HG03097 (cell line): ENCODE measurements at regions not wholly inside any gene's neighbourhood (a gene's known extent, or its start where the extent isn't known, plus 50 kb on each side); places are given as distances from the start of the nearest gene placed in this dataset.
A peak's percentile ranks its signal among the peaks of the same experiment; 100 is the strongest.

Experiments used
- ATAC-seq: cut with Tn5 transposase; IDR thresholded peaks from one replicate; pipeline ENCODE4 v1.9.1; 2021; ENCODE audit not compliant: unreplicated experiment, low FRiP score

- no peak for ATAC-seq
Observed at GRCh38 chr3:181660337-181660736, 51.4 kb upstream of the SOX2 start.

- no peak for ATAC-seq
Observed at GRCh38 chr3:181637456-181637855, 74.3 kb upstream of the SOX2 start.

- ATAC-seq, result no peak
Observed at GRCh38 chr3:181637056-181637455, 74.7 kb upstream of the SOX2 start.

- no peak for ATAC-seq
Observed at GRCh38 chr3:181635141-181635540, 76.6 kb upstream of the SOX2 start.

- no peak for ATAC-seq
Observed at GRCh38 chr3:181633556-181633955, 78.2 kb upstream of the SOX2 start.

GRCh38 chr3:181631901-181632300 is 79.8 kb upstream of the SOX2 start:
- no peak for ATAC-seq

- no peak for ATAC-seq
Observed at GRCh38 chr3:181630853-181631252, 80.9 kb upstream of the SOX2 start.

- ATAC-seq, result no peak
Observed at GRCh38 chr3:181629711-181630110, 82.0 kb upstream of the SOX2 start.

GRCh38 chr3:181629029-181629428 is 82.7 kb upstream of the SOX2 start:
- no peak for ATAC-seq

- ATAC-seq, result no peak
Observed at GRCh38 chr3:181628384-181628783, 83.3 kb upstream of the SOX2 start.

GRCh38 chr3:181626036-181626435 is 85.7 kb upstream of the SOX2 start:
- no peak for ATAC-seq

GRCh38 chr3:181623924-181624694 is 87.6 kb upstream of the SOX2 start:
- ATAC-seq, result no peak

- peak; percentile 50 for ATAC-seq
Observed at GRCh38 chr3:181622365-181622764, 89.4 kb upstream of the SOX2 start.

- ATAC-seq, result no peak
Observed at GRCh38 chr3:181619897-181620296, 91.8 kb upstream of the SOX2 start.

GRCh38 chr3:181618260-181618659 is 93.5 kb upstream of the SOX2 start:
- no peak for ATAC-seq

- ATAC-seq, result no peak
Observed at GRCh38 chr3:181616088-181617070, 95.3 kb upstream of the SOX2 start.

GRCh38 chr3:181615666-181616065 is 96.1 kb upstream of the SOX2 start:
- no peak for ATAC-seq

GRCh38 chr3:181614878-181615277 is 96.8 kb upstream of the SOX2 start:
- ATAC-seq, result no peak

GRCh38 chr3:181613813-181614212 is 97.9 kb upstream of the SOX2 start:
- no peak for ATAC-seq

GRCh38 chr3:181613191-181613590 is 98.5 kb upstream of the SOX2 start:
- ATAC-seq, result no peak

GRCh38 chr3:181610973-181611265 is 100.8 kb upstream of the SOX2 start:
- no peak for ATAC-seq
